Activated effector memory CD4-positive, alpha-beta T cell treated with anti-CD3 and anti-CD28 coated beads, Interleukin-2, amount 50 U/mL, for 16 hours (primary cell): ENCODE measurements at regions not wholly inside any gene's neighbourhood (a gene's known extent, or its start where the extent isn't known, plus 50 kb on each side); places are given as distances from the start of the nearest gene placed in this dataset.
"Not testable (repeated sequence)": the region's sequence is repeated elsewhere in the genome, so short reads cannot be mapped to it uniquely, and the experiment has no call there.

Experiments
- DNase-seq: peaks from one replicate; pipeline ENCODE4 v3.0.0-alpha.2; 2020

- DNase-seq = no peak
Measured at GRCh38 chr4:13678186-13678924, 50.8 kb upstream of the BOD1L1 start.

- DNase-seq = no peak
Measured at GRCh38 chr4:13681570-13681969, 54.0 kb upstream of the BOD1L1 start.

GRCh38 chr4:13694256-13694655, 66.7 kb upstream of the BOD1L1 start:
- DNase-seq = no peak

GRCh38 chr4:13698296-13698695, 70.8 kb upstream of the BOD1L1 start:
- no peak for DNase-seq

GRCh38 chr4:13700021-13700857, 72.7 kb upstream of the BOD1L1 start:
- no peak for DNase-seq

- not testable (repeated sequence) for DNase-seq
Measured at GRCh38 chr4:13700858-13701140, 73.3 kb upstream of the BOD1L1 start.

- DNase-seq = no peak
Measured at GRCh38 chr4:13701937-13702446, 74.5 kb upstream of the BOD1L1 start.

- DNase-seq = no peak
Measured at GRCh38 chr4:13703096-13703495, 75.6 kb upstream of the BOD1L1 start.

GRCh38 chr4:13704035-13704434, 76.5 kb upstream of the BOD1L1 start:
- no peak for DNase-seq

GRCh38 chr4:13704761-13705160, 77.2 kb upstream of the BOD1L1 start:
- DNase-seq = no peak

- DNase-seq = no peak
Measured at GRCh38 chr4:13705521-13706041, 78.1 kb upstream of the BOD1L1 start.

- no peak for DNase-seq
Measured at GRCh38 chr4:13706120-13706519, 78.6 kb upstream of the BOD1L1 start.

- DNase-seq = no peak
Measured at GRCh38 chr4:13706716-13707115, 79.2 kb upstream of the BOD1L1 start.

- no peak for DNase-seq
Measured at GRCh38 chr4:13710246-13710885, 82.8 kb upstream of the BOD1L1 start.

GRCh38 chr4:13711233-13711785, 83.8 kb upstream of the BOD1L1 start:
- DNase-seq = no peak

GRCh38 chr4:13721894-13722293, 94.4 kb upstream of the BOD1L1 start:
- DNase-seq = no peak

- DNase-seq = no peak
Measured at GRCh38 chr4:13722649-13723048, 95.1 kb upstream of the BOD1L1 start.

GRCh38 chr4:13728761-13729160, 101.2 kb upstream of the BOD1L1 start:
- no peak for DNase-seq

- DNase-seq = no peak
Measured at GRCh38 chr4:13731019-13731418, 103.5 kb upstream of the BOD1L1 start.

- DNase-seq = no peak
Measured at GRCh38 chr4:13733817-13734216, 106.3 kb upstream of the BOD1L1 start.

- DNase-seq = no peak
Measured at GRCh38 chr4:13750594-13750993, 123.1 kb upstream of the BOD1L1 start.

GRCh38 chr4:13761581-13761980, 134.1 kb upstream of the BOD1L1 start:
- not testable (repeated sequence) for DNase-seq

- DNase-seq = no peak
Measured at GRCh38 chr4:13762130-13762529, 134.6 kb upstream of the BOD1L1 start.
